CD14-positive monocyte (primary cell): ENCODE measurements at regions not wholly inside any gene's neighbourhood (a gene's known extent, or its start where the extent isn't known, plus 50 kb on each side); places are given as distances from the start of the nearest gene placed in this dataset.

ENCODE experiments used
- DNase-seq, 3 donors: peaks; one replicate each; pipeline ENCODE4 v3.0.0-alpha.2; 2011 to 2022
- H2AFZ ChIP-seq: 2 replicates; pipeline ENCODE4 v1.6.0; 2012; ENCODE audit warnings: mild to moderate bottlenecking, low read depth, low read length, inconsistent platforms; ENCODE audit not compliant: insufficient read depth, poor library complexity, severe bottlenecking
- H3K27ac ChIP-seq, 2 donors: 1 replicate in 1 of 2; 2 replicates in 1 of 2; pipeline ENCODE4 v1.5.1; 2012 to 2013; ENCODE audit warnings: low read length in 2 of 2, control low read depth in 1 of 2, inconsistent platforms in 1 of 2, low read depth in 1 of 2, mild to moderate bottlenecking in 1 of 2
- H3K27me3 ChIP-seq, 2 donors: one replicate each; pipeline versions ENCODE4 v1.6.0 to v1.6.1; 2011 to 2013; ENCODE audit warnings: low read length in 2 of 2; ENCODE audit not compliant: control insufficient read depth in 2 of 2, insufficient read depth in 2 of 2
- H3K36me3 ChIP-seq, 2 donors: replicated peaks in 1 of 2; 1 replicate in 1 of 2; 2 replicates in 1 of 2; pipeline versions ENCODE4 v1.5.1 to v1.6.1; 2012 to 2013; ENCODE audit warnings: low read length in 2 of 2, control low read depth in 1 of 2, inconsistent platforms in 1 of 2, mild to moderate bottlenecking in 1 of 2; ENCODE audit not compliant: insufficient read depth in 2 of 2, control insufficient read depth in 1 of 2
- H3K4me1 ChIP-seq, 2 donors: 1 replicate in 1 of 2; 2 replicates in 1 of 2; pipeline versions ENCODE4 v1.5.1 to v1.6.1; 2012 to 2013; ENCODE audit warnings: low read length in 2 of 2, control low read depth in 1 of 2, inconsistent platforms in 1 of 2, mild to moderate bottlenecking in 1 of 2, moderate library complexity in 1 of 2; ENCODE audit not compliant: insufficient read depth in 2 of 2, control insufficient read depth in 1 of 2
- H3K4me2 ChIP-seq: replicated peaks from 2 replicates; pipeline ENCODE3; 2012; ENCODE audit warnings: low read length, moderate library complexity, mild to moderate bottlenecking; ENCODE audit not compliant: poor library complexity, severe bottlenecking; ENCODE audit errors: extremely low read depth
- H3K4me3 ChIP-seq, 3 experiments: fragments of 200-600 bp in 1 of 3; sonication (generic) in 1 of 3; replicated peaks in 1 of 3; 1 replicate in 2 of 3; 2 replicates in 1 of 3; pipeline ENCODE4 v1.5.1; 2011 to 2013; ENCODE audit warnings: low read length in 3 of 3, mild to moderate bottlenecking in 3 of 3, control low read depth in 2 of 3, low read depth in 2 of 3, inconsistent platforms in 1 of 3, moderate library complexity in 1 of 3
- H3K79me2 ChIP-seq: 2 replicates; pipeline ENCODE4 v1.6.0; 2012; ENCODE audit warnings: mild to moderate bottlenecking, control low read depth, inconsistent platforms, low read length, moderate library complexity; ENCODE audit not compliant: insufficient read depth
- H3K9ac ChIP-seq: 2 replicates; pipeline ENCODE4 v1.6.0; 2017; ENCODE audit warnings: low read length, mild to moderate bottlenecking; ENCODE audit not compliant: insufficient read depth, poor library complexity, severe bottlenecking
- H3K9me3 ChIP-seq, 2 donors: replicated peaks in 1 of 2; 1 replicate in 1 of 2; 2 replicates in 1 of 2; pipeline versions ENCODE4 v1.5.1 to v1.6.1; 2012 to 2013; ENCODE audit warnings: low read length in 2 of 2, control low read depth in 1 of 2; ENCODE audit not compliant: control insufficient read depth in 1 of 2, insufficient read depth in 1 of 2
- H4K20me1 ChIP-seq: 2 replicates; pipeline ENCODE4 v1.6.0; 2012; ENCODE audit warnings: mild to moderate bottlenecking, low read length, control low read depth, moderate library complexity; ENCODE audit not compliant: insufficient read depth
- H3K27ac Mint-ChIP-seq, 7 donors: one replicate each; pipeline ENCODE4 v1.8.0; 2020; ENCODE audit warnings: mild to moderate bottlenecking in 7 of 7, mixed read lengths in 7 of 7, moderate library complexity in 6 of 7, inconsistent platforms in 2 of 7
- H3K27me3 Mint-ChIP-seq, 3 donors: one replicate each; pipeline ENCODE4 v1.8.0; 2021 to 2022; ENCODE audit warnings: low read depth in 3 of 3, mild to moderate bottlenecking in 3 of 3, mixed read lengths in 3 of 3, moderate library complexity in 3 of 3, inconsistent platforms in 1 of 3
- H3K36me3 Mint-ChIP-seq, 2 donors: one replicate each; pipeline ENCODE4 v1.8.0; 2020; ENCODE audit warnings: mixed read lengths in 2 of 2, inconsistent platforms in 1 of 2, mild to moderate bottlenecking in 1 of 2
- H3K4me1 Mint-ChIP-seq: one replicate; pipeline ENCODE4 v1.8.0; 2020; ENCODE audit warnings: mild to moderate bottlenecking, mixed read lengths
- H3K4me3 Mint-ChIP-seq, 2 donors: one replicate each; pipeline ENCODE4 v1.8.0; 2020; ENCODE audit warnings: mild to moderate bottlenecking in 2 of 2, mixed read lengths in 2 of 2, moderate library complexity in 1 of 2
- H3K9me3 Mint-ChIP-seq, 7 donors: one replicate each; pipeline ENCODE4 v1.8.0; 2020 to 2022; ENCODE audit warnings: mixed read lengths in 7 of 7, mild to moderate bottlenecking in 6 of 7, moderate library complexity in 6 of 7, inconsistent platforms in 2 of 7
- intact Hi-C, 2 donors: fragments of 100-400 bp; cut with micrococcal nuclease; formaldehyde crosslinking; loops; one replicate each; pipeline versions ENCODE4 v1.15.0 to v1.15.1; 2023
- TF ChIP-seq, protein P1 (sequence below): fragments of 200-600 bp; IDR thresholded peaks from one replicate; pipeline ENCODE4 v1.8.0; 2022; ENCODE audit warnings: antibody characterized with exemption, mild to moderate bottlenecking

- peaks cover 1 to 3% (median 2%) of the 10 kb centered on the region in 3 donors for H3K27me3 Mint-ChIP-seq
- H3K27ac ChIP-seq: no peak overlapping the region
Measured at GRCh38 chr17:51572115-51572514, 311.8 kb downstream of the UTP18 start.

More at GRCh38 chr17:51572115-51572514, 311.8 kb downstream of the UTP18 start:
- H3K36me3 Mint-ChIP-seq: no peaks in the 10 kb centered on the region
- Histone ChIP-seq H4K20me1 (no peaks in the 10 kb centered on the region), H3K79me2 (no peaks in the 10 kb centered on the region), H3K9me3 (peaks cover 0 to 6% of the 10 kb centered on the region in 2 donors), H2AFZ (no peak overlapping the region), H3K9ac (no peak overlapping the region), H3K4me2 (no peak overlapping the region), H3K4me1 (no peaks in the 10 kb centered on the region), H3K4me3 (no peak overlapping the region), H3K36me3 (no peaks in the 10 kb centered on the region), H3K27me3 (no peaks in the 10 kb centered on the region)
- TF ChIP-seq, protein P1, sequence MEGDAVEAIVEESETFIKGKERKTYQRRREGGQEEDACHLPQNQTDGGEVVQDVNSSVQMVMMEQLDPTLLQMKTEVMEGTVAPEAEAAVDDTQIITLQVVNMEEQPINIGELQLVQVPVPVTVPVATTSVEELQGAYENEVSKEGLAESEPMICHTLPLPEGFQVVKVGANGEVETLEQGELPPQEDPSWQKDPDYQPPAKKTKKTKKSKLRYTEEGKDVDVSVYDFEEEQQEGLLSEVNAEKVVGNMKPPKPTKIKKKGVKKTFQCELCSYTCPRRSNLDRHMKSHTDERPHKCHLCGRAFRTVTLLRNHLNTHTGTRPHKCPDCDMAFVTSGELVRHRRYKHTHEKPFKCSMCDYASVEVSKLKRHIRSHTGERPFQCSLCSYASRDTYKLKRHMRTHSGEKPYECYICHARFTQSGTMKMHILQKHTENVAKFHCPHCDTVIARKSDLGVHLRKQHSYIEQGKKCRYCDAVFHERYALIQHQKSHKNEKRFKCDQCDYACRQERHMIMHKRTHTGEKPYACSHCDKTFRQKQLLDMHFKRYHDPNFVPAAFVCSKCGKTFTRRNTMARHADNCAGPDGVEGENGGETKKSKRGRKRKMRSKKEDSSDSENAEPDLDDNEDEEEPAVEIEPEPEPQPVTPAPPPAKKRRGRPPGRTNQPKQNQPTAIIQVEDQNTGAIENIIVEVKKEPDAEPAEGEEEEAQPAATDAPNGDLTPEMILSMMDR: no peak
- peaks cover 2 to 22% (median 13%) of the 10 kb centered on the region in 7 donors for H3K9me3 Mint-ChIP-seq
- no peaks in the 10 kb centered on the region for H3K4me1 Mint-ChIP-seq
- no peak overlapping the region for H3K27ac Mint-ChIP-seq
- no peak for DNase-seq
- H3K4me3 Mint-ChIP-seq: no peak overlapping the region
- intact Hi-C loops: no loop called here
